ENCODE measurements at regions not wholly inside any gene's neighbourhood (a gene's known extent, or its start where the extent isn't known, plus 50 kb on each side); places are given as distances from the start of the nearest gene placed in this dataset.

DNA sequence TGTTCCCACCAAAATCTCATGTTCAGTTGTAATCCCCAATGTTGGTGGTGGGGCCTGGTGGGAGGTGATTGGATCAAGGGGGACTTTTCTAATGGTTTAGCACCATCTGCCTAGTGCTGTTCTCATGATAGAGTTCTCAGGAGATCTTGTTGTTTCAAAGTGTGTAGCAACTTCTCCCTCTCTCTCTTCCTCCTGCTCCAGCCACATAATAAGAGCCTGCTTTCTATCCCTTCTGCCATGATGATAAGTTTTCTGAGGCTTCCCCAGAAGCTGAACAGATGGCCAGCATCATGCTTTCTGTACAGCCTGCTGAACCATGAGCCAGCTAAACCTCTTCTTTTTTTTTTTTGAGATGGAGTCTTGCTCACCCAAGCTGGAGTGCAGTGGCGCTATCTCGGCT is 910.6 kb downstream of the KCNMA1 start:
- no peaks in the 10 kb centered on the region for H3K79me2 ChIP-seq (ENCODE audit: control insufficient read depth in 1 of 2, insufficient read depth in 2 of 2, low read length in 2 of 2)
- H3K4me2 ChIP-seq (ENCODE audit: insufficient read depth in 1 of 2, low read depth in 2 of 2, low read length in 2 of 2): no peak overlapping the region
- H2BK120ac ChIP-seq (replicated peaks; ENCODE audit: low read depth, low read length): no peak overlapping the region
- no peak overlapping the region for H3K9ac ChIP-seq (replicated peaks in 1 of 4; ENCODE audit: extremely low read depth in 1 of 4, low read depth in 3 of 4, low read length in 3 of 4)
- no peak for DNase-seq (ENCODE audit: low read depth in 1 of 2, low spot score in 2 of 2)
- no peaks in the 10 kb centered on the region for H3K27me3 ChIP-seq (replicated peaks in 1 of 4; ENCODE audit: control insufficient read depth in 3 of 4, extremely low read depth in 1 of 4, insufficient read depth in 3 of 4, low read length in 3 of 4)
- peaks cover 2 to 7% (median 6%) of the 10 kb centered on the region in 4 experiments; a peak in 6 of 7 replicates for H3K4me1 ChIP-seq (replicated peaks in 1 of 4; ENCODE audit: control insufficient read depth in 3 of 4, insufficient read depth in 4 of 4, low read length in 3 of 4)
- H3K9me3 ChIP-seq (ENCODE audit: insufficient read depth in 2 of 2, low read depth in 1 of 2, low read length in 1 of 2): peaks cover 0 to 6% of the 10 kb centered on the region in 2 experiments; a peak in 1 of 4 replicates
- no peak overlapping the region for H2AK5ac ChIP-seq (ENCODE audit: low read depth, low read length)
- H3K4ac ChIP-seq (replicated peaks; ENCODE audit: insufficient read length, low read depth, low read length): no peak overlapping the region
- no peaks in the 10 kb centered on the region for H3K23me2 ChIP-seq (ENCODE audit: low read depth, low read length)
- no peak for FAIRE-seq
- no peak overlapping the region for H2BK15ac ChIP-seq (ENCODE audit: low read length)
- no peak overlapping the region for H3K27ac ChIP-seq (ENCODE audit: low read depth, low read length)
- H4K20me1 ChIP-seq (replicated peaks in 1 of 2; ENCODE audit: control insufficient read depth in 1 of 2, insufficient read depth in 2 of 2, low read length in 2 of 2): no peaks in the 10 kb centered on the region
- no peak overlapping the region for H2BK20ac ChIP-seq (ENCODE audit: low read length)
- ChIA-PET CTCF (ENCODE audit: partially characterized antibody) (interaction anchor here (0.7 to 1.2 kb wide), 2 partner anchors 176 to 278 kb away, joined by 3 read pairs; no protein-coding TSS in a partner anchor), POLR2A (ENCODE audit: partially characterized antibody) (no interaction called here)
- H3K56ac ChIP-seq (replicated peaks; ENCODE audit: insufficient read length, low read depth, low read length): no peak overlapping the region
- 40% methylated on average over 1 of the region's 2 CpGs; no CpG with 5 or more reads in 1 of the 2 experiments for WGBS, 2 experiments (ENCODE audit: extremely low coverage in 1 of 2, insufficient coverage in 1 of 2, insufficient read length in 1 of 2, insufficient replicate concordance in 2 of 2, low coverage in 1 of 2, low lambda C conversion rate in 2 of 2, missing lambda C conversion rate in 1 of 2)
- H3K79me1 ChIP-seq (ENCODE audit: low read depth, low read length): no peaks in the 10 kb centered on the region
- H2BK12ac ChIP-seq (ENCODE audit: low read depth, low read length): no peak overlapping the region
- H4K8ac ChIP-seq (ENCODE audit: extremely low read depth, insufficient read depth, low read length): no peak overlapping the region
- H2AFZ ChIP-seq (ENCODE audit: low read length): no peak overlapping the region
- H2BK5ac ChIP-seq (ENCODE audit: low read depth, low read length): no peak overlapping the region
- no peak overlapping the region for H3K4me3 ChIP-seq (ENCODE audit: extremely low read depth in 1 of 4, insufficient read depth in 2 of 4, low read depth in 3 of 4, low read length in 4 of 4)
- no peak overlapping the region for H3K23ac ChIP-seq (ENCODE audit: insufficient read length)
- H3K18ac ChIP-seq (ENCODE audit: extremely low read depth, low read length): no peak overlapping the region
- TF ChIP-seq GTF2F1 (IDR thresholded peaks at IDR 0.05; ENCODE audit: borderline replicate concordance, low read depth, low read length): no peak
- TF ChIP-seq POLR2A (IDR thresholded peaks at IDR 0.05; ENCODE audit: control extremely low read depth in 1 of 2, low read depth in 2 of 2, low read length in 2 of 2): no peak
- TF ChIP-seq CHD2 (IDR thresholded peaks at IDR 0.05; ENCODE audit: low read length): no peak
- no peak for TF ChIP-seq PHF8 (conservative IDR thresholded peaks at IDR 0.05; ENCODE audit: low read depth, low read length)
- no peak for TF ChIP-seq CEBPB (IDR thresholded peaks at IDR 0.05; ENCODE audit: low read depth, low read length)
- TF ChIP-seq KDM4A (IDR thresholded peaks at IDR 0.05; ENCODE audit: low read depth, low read length, severe bottlenecking): no peak
- TF ChIP-seq HDAC2 (IDR thresholded peaks at IDR 0.05; ENCODE audit: borderline replicate concordance in 1 of 2, low read depth in 2 of 2, low read length in 2 of 2): no peak
- no peak for TF ChIP-seq BCL11A (IDR thresholded peaks at IDR 0.05; ENCODE audit: low read depth in 2 of 2, low read length in 2 of 2)
- no peak for TF ChIP-seq MAX (IDR thresholded peaks at IDR 0.05)
- TF ChIP-seq CTCF (IDR thresholded peaks at IDR 0.05; ENCODE audit: control extremely low read depth in 1 of 3, insufficient read depth in 1 of 3, low read depth in 1 of 3, low read length in 3 of 3): no peak
- no peak for TF ChIP-seq RXRA (IDR thresholded peaks at IDR 0.05; ENCODE audit: insufficient read depth, low read depth, low read length)
- H4K5ac ChIP-seq (ENCODE audit: insufficient read length, low read depth, low read length): no peak overlapping the region
- no peak overlapping the region for H3K14ac ChIP-seq (ENCODE audit: insufficient read length)
- H3K36me3 ChIP-seq (ENCODE audit: control insufficient read depth in 2 of 4, insufficient read depth in 4 of 4, low read length in 3 of 4): no peaks in the 10 kb centered on the region
- no peak overlapping the region for H4K91ac ChIP-seq (replicated peaks; ENCODE audit: insufficient read length, low read length)
